Activated CD4-positive, alpha-beta T cell treated with anti-CD3 and anti-CD28 coated beads for 36 hours (primary cell): ENCODE measurements at regions not wholly inside any gene's neighbourhood (a gene's known extent, or its start where the extent isn't known, plus 50 kb on each side); places are given as distances from the start of the nearest gene placed in this dataset.

Experiments
- ATAC-seq: fragments of 200-7000 bp; cut with Tn5 transposase; one replicate; pipeline ENCODE4 v1.10.0; 2021; ENCODE audit warnings: mild to moderate bottlenecking, moderate library complexity
- CTCF ChIA-PET: fragments of 350-600 bp; sonication (Branson Sonifier 250); formaldehyde crosslinking; loops from one replicate; lab custom pipeline; 2021; ENCODE audit warnings: antibody characterized with exemption; lab: Charles Lee
- POLR2A ChIA-PET: fragments of 350-600 bp; sonication (Branson Sonifier 250); formaldehyde crosslinking; loops from one replicate; lab custom pipeline; 2021; ENCODE audit warnings: antibody characterized with exemption, inconsistent platforms; lab: Charles Lee
- DNase-seq: peaks from one replicate; pipeline ENCODE4 v3.0.0-alpha.2; 2020
- H3K27ac Mint-ChIP-seq: one replicate; pipeline ENCODE4 v1.8.0; 2021; ENCODE audit warnings: mixed read lengths
- H3K27me3 Mint-ChIP-seq: one replicate; pipeline ENCODE4 v1.8.0; 2021; ENCODE audit warnings: mixed read lengths
- H3K36me3 Mint-ChIP-seq: one replicate; pipeline ENCODE4 v1.8.0; 2021; ENCODE audit warnings: low read depth, mixed read lengths
- H3K4me1 Mint-ChIP-seq: one replicate; pipeline ENCODE4 v1.8.0; 2021; ENCODE audit warnings: mixed read lengths
- H3K4me3 Mint-ChIP-seq: one replicate; pipeline ENCODE4 v1.8.0; 2021; ENCODE audit warnings: mild to moderate bottlenecking, moderate library complexity, mixed read lengths
- H3K9me3 Mint-ChIP-seq: one replicate; pipeline ENCODE4 v1.8.0; 2021; ENCODE audit warnings: low read depth, mixed read lengths
- intact Hi-C, 2 experiments: fragments of 100-400 bp; cut with DNase I in 1 of 2; cut with micrococcal nuclease in 1 of 2; formaldehyde crosslinking; loops; one replicate each; pipeline versions ENCODE4 v1.14.2 to v1.15.1; 2022 to 2024; cut with DNase I, micrococcal nuclease

DNA sequence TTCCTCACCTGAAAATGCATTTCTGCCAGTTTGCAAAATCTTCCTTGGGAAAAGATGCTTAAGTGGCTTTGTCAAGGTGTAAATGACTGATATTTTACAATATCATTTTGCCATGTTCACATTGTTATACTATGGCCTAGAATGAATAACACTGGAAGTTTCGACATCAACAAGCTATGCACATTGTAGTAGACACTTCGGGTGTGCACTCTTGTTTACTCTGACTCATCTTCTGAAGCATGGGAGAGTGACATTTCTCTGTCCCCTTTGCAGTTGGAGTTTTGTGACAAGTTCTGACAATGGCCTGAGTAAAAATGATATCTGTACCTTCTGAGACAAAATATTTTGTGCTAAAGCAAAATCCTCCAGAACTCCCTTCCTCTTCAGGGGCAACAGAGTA, 567.0 kb upstream of the RGMA start:
- Mint-ChIP-seq H3K27me3 (peaks cover 2% of the 10 kb centered on the region), H3K9me3 (no peaks in the 10 kb centered on the region), H3K36me3 (no peaks in the 10 kb centered on the region), H3K4me1 (no peaks in the 10 kb centered on the region), H3K4me3 (no peak overlapping the region), H3K27ac (no peak overlapping the region)
- intact Hi-C loops: no loop called here
- ChIA-PET POLR2A (no interaction called here), CTCF (no interaction called here)
- DNase-seq (no peak), ATAC-seq (no peak)

DNA sequence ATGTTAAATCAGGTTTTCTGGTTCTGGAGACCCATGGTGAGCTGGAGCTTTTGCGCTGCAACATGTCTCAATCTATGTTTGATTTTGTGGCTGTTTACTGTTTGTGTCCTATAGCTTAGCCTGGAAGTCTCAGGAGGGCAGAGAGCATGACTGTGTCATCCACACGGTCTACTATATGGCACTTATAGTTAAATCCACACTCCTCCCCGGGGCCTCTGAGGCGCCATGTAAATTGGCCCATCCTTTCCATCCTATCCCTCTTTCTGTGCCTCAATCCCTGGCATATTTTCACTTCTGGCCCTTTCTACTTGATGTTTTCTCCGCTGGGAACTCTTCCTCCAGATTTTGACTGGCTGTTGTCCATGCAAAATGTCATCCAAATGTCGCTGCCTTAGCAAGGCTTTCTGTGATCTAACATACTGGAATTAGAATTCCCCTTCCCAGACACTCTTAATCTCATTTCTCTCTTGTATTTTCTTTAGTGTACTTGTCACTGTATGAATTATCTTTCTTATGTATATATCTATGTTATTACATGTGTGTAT, 560.8 kb upstream of the RGMA start:
- ChIA-PET CTCF (interaction anchor here (0.6 kb wide), 1 partner anchor 15 kb away, joined by 3 read pairs; no protein-coding TSS in a partner anchor), POLR2A (no interaction called here)
- no peak for ATAC-seq
- intact Hi-C loops: no loop called here
- no peak overlapping the region for H3K4me3 Mint-ChIP-seq
- H3K27me3 Mint-ChIP-seq: peaks cover 2% of the 10 kb centered on the region
- DNase-seq: no peak
- no peak overlapping the region for H3K27ac Mint-ChIP-seq
- no peaks in the 10 kb centered on the region for H3K4me1 Mint-ChIP-seq
- H3K9me3 Mint-ChIP-seq: no peaks in the 10 kb centered on the region
- H3K36me3 Mint-ChIP-seq: no peaks in the 10 kb centered on the region

DNA sequence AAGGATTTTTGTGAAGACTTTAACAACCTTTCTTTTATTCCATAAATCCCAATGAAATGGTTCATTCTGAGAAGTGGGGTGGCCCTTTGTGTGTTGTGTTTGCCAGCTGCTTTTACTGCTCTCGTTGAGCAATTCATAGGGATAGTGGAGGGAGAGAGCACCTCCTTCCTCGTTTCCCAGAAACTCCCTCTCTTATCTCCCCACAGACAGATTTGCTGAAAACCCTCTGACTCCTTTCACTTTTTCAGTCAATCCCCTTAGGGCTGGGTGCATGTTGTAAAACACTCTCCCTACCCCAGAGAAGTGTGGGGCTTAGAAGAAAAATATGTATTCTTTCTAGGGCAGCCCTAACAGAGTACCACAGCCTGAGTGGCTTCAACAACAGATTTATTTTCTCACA, 557.2 kb upstream of the RGMA start:
- POLR2A ChIA-PET: no interaction called here
- Mint-ChIP-seq H3K4me1 (no peaks in the 10 kb centered on the region), H3K9me3 (no peaks in the 10 kb centered on the region), H3K36me3 (no peaks in the 10 kb centered on the region), H3K27me3 (peaks cover 4% of the 10 kb centered on the region), H3K4me3 (no peak overlapping the region), H3K27ac (no peak overlapping the region)
- CTCF ChIA-PET: no interaction called here
- ATAC-seq (no peak), DNase-seq (no peak)
- intact Hi-C loops: no loop called here

DNA sequence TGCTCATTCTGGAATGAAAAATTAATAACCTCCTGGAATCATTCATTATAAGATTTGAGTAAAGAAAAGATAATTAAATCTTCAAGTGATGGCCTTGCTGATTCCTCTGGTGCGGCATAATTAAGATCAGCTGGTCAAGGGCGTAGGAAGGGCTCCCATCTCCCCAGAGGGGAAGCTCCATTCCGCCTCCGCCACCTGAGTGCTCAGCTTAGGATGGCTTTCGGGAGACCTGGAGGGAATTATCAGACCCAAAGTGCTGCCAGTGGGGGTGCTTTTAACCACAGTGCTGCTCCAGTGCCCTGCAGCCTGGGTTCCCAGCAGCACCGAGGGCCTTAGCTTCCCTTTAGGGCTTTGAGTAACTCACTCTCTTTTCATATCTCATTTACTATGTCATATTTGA, 556.6 kb upstream of the RGMA start:
- Mint-ChIP-seq H3K9me3 (no peaks in the 10 kb centered on the region), H3K27me3 (peaks cover 6% of the 10 kb centered on the region), H3K36me3 (no peaks in the 10 kb centered on the region), H3K27ac (no peak overlapping the region), H3K4me3 (no peak overlapping the region), H3K4me1 (no peaks in the 10 kb centered on the region)
- ChIA-PET POLR2A (no interaction called here), CTCF (no interaction called here)
- intact Hi-C loops: no loop called here
- ATAC-seq (no peak), DNase-seq (no peak)

DNA sequence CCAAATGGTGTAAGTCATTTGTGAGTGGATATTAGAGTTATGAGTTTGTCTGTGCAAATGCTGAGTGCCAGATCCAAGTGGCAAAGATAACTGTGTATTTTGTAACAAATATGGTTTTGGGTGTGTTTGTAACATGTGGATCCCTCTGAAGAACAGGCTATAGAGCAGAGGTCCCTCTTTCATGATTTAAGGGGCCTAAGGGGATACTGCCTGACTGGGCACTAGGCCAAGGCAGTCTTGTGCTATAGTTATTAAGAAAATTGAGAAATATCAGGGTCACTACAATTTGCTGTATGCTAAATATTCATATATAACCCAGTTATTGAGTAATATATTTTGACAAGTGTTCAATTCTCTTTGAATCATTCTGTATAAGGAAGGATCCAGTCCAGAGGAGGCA, 555.6 kb upstream of the RGMA start:
- H3K36me3 Mint-ChIP-seq: no peaks in the 10 kb centered on the region

DNA sequence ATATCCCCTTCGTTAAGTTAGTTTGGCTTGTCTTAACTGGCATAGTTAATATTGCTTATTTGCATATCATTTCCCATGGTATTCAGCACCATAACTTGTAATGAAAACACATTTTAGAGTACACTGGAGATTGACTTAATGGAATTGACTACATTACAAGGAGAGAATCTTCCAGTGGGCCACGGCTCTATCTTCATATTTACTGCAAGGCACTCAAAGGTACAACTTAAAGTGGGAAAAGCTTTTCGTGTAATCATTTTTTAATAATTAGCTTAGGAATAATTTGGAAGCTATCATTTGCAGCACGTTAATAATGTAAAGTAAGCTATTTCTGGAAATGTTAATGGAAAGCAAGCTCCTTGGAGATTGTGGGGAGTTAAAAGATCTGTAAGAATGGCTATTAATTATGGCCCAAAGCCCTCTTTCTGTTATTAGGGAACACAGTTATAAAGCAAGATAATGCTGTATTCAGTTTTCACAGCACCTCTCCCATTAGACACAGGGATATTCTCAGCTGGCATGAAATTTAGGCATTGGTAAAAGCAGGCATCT, 551.5 kb upstream of the RGMA start:
- no peak for ATAC-seq
- no peaks in the 10 kb centered on the region for H3K9me3 Mint-ChIP-seq
- no peak for DNase-seq
- ChIA-PET CTCF (interaction anchor here (1.2 kb wide), 1 partner anchor 342 kb away, joined by 3 read pairs; no protein-coding TSS in a partner anchor), POLR2A (no interaction called here)
- intact Hi-C loops: no loop called here
- no peaks in the 10 kb centered on the region for H3K36me3 Mint-ChIP-seq
- H3K27ac Mint-ChIP-seq: no peak overlapping the region
- no peak overlapping the region for H3K4me3 Mint-ChIP-seq
- no peaks in the 10 kb centered on the region for H3K4me1 Mint-ChIP-seq
- H3K27me3 Mint-ChIP-seq: peaks cover 6% of the 10 kb centered on the region

More for the DNA sequence above, 555.6 kb upstream of the RGMA start:
- no peak for DNase-seq
- Mint-ChIP-seq H3K27me3 (peaks cover 5% of the 10 kb centered on the region), H3K27ac (no peak overlapping the region), H3K4me1 (no peaks in the 10 kb centered on the region), H3K9me3 (no peaks in the 10 kb centered on the region), H3K4me3 (no peak overlapping the region)
- ChIA-PET CTCF (no interaction called here), POLR2A (no interaction called here)
- intact Hi-C loops: no loop called here
- no peak for ATAC-seq

DNA sequence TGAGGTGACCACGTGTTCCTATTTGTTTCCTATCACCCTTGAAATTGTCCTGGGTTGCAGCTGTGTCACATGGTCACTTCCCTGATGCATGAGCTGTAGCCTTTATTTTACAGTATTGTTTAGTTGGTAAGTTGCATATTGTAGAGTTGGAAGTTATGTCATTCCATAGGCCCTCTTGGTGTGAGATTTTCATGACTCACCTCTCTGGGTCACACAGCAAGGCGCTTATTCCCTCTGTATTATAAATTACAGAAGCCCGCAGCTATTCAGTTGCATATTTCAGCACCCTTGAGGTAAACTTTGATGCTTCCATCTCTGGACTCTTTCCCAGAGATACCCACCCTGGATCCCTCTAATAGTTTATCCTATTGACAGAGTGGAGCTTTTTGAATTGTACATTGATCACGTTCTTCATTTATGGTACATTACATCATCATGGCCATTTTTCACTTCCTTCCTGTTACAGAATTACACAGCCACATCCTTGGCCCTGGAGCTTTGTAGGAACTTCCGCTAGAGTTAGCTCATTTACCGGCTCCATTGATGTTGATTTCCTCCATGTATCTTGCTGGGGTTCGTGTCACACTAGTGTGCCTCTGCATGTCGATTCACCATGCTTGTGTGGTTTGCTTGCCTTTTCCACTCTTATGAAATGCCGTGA, 543.1 kb upstream of the RGMA start:
- Mint-ChIP-seq H3K27ac (no peak overlapping the region), H3K9me3 (peaks cover 2% of the 10 kb centered on the region), H3K27me3 (no peaks in the 10 kb centered on the region), H3K36me3 (no peaks in the 10 kb centered on the region), H3K4me1 (no peaks in the 10 kb centered on the region), H3K4me3 (no peak overlapping the region)
- DNase-seq: no peak
- CTCF ChIA-PET: interaction anchor here (0.7 kb wide), 1 partner anchor 602 kb away, joined by 4 read pairs; no protein-coding TSS in a partner anchor
- intact Hi-C loops: no loop called here
- ATAC-seq: no peak
- POLR2A ChIA-PET: no interaction called here

DNA sequence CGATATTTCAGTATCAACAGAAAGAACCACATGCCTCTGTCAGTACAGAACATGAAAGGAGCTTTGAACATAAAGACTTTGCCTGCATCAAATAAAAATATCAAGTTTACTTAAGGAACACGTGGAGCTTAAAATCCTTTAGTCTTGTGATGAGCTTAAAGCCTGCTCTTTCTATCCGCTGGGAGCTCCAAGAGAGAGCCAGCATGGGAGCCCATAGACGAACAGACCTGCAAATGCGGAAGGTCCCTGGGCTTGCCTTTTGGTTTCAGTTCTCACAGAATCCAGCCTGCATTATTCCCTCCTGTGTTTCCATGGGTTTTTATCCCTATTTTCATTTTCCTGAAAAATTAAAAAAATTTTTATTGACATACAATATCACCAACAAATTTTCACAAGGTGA, 530.6 kb upstream of the RGMA start:
- DNase-seq: no peak
- CTCF ChIA-PET: interaction anchor here (0.6 to 1.2 kb wide), 4 partner anchors 8 to 605 kb away, joined by 3 to 4 read pairs (median 3); no protein-coding TSS in a partner anchor
- POLR2A ChIA-PET: no interaction called here
- Mint-ChIP-seq H3K27me3 (peaks cover 2% of the 10 kb centered on the region), H3K27ac (no peak overlapping the region), H3K36me3 (no peaks in the 10 kb centered on the region), H3K4me1 (no peaks in the 10 kb centered on the region), H3K4me3 (no peak overlapping the region), H3K9me3 (no peaks in the 10 kb centered on the region)
- ATAC-seq: no peak
- intact Hi-C loops: no loop called here

DNA sequence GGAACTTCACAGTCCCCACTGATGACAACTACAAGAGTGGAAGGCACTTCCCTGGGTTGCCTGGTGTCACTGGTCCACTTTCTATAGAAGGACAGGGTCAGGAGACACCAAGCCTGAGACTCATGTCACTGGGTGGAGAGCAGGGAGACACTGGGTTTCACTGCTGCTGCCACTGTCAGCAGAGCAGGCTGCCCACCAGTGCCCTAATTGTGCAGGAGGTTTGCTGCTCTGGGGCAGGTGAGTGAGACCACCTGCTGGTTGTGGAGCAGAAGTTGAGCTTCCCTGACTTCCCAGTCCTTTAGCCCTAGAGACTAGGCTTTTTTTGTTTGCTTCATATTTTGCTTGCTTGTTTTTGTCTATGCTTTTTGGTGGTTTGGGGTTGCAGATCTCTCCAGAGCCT, 528.4 kb upstream of the RGMA start:
- intact Hi-C loops: no loop called here
- ChIA-PET POLR2A (no interaction called here), CTCF (interaction anchor here (0.9 kb wide), 1 partner anchor 530 kb away, joined by 3 read pairs; no protein-coding TSS in a partner anchor)
- no peak for ATAC-seq
- Mint-ChIP-seq H3K4me3 (no peak overlapping the region), H3K36me3 (no peaks in the 10 kb centered on the region), H3K9me3 (no peaks in the 10 kb centered on the region), H3K27ac (no peak overlapping the region), H3K4me1 (no peaks in the 10 kb centered on the region), H3K27me3 (peaks cover 4% of the 10 kb centered on the region)
- peak; percentile 4 for DNase-seq

DNA sequence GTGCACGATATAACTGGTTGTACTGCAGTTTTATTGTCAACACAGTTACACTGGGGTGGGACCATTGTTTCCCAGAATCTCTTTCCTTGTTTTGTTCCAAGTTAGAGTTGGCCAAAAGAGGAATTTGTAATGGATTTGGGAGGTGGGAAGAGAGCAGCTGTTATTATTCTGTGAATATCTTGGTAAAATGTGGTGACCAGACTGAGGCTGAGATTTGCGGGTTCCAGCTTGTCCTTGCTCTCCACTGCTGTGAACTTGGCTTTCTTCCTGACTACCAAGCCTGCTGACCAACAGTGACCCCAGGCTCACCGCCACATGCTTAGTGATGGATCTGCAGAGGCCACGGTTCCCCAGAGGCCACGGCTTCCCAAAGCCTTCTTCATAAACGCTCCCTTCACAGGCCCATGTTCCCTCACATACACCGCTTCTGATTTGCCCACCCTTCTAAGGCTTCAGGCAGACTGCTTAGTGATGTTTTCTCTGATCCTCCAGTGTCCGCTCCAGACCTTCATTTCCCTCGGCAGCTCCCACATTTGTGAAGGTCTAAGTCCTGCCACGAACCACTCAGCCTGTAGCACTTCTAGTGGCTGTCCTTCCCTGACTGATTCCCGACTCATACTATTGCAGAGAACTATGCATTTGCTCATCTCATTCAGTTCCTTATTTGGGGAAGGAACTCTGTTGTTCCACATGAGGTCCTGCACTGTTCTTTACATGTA, 525.5 kb upstream of the RGMA start:
- H3K27me3 Mint-ChIP-seq: peaks cover 4% of the 10 kb centered on the region
- ChIA-PET CTCF (no interaction called here), POLR2A (no interaction called here)
- no peak for ATAC-seq
- H3K36me3 Mint-ChIP-seq: no peaks in the 10 kb centered on the region
- DNase-seq: no peak
- intact Hi-C loops: no loop called here
- H3K4me3 Mint-ChIP-seq: no peak overlapping the region
- H3K9me3 Mint-ChIP-seq: no peaks in the 10 kb centered on the region
- no peaks in the 10 kb centered on the region for H3K4me1 Mint-ChIP-seq
- no peak overlapping the region for H3K27ac Mint-ChIP-seq

DNA sequence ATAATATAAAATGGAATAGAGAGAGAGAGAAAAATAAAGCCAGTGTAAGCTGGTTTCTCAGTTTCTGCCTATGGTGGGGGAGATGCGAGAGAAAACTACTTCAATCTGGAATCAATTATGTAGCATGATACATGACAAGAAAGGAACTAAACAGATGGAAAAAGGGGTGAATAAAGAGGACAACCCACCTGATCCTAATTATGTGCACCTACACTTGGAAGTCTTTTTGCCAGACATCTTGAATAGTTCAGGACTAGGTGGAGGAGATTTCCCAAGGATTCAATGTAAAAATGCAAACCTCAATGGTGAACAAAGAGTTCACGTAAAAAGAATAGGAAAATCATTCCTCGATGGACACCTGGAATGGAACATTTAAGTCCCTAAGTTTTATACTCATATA, 524.4 kb upstream of the RGMA start:
- no peaks in the 10 kb centered on the region for H3K4me1 Mint-ChIP-seq
- POLR2A ChIA-PET: no interaction called here
- H3K4me3 Mint-ChIP-seq: no peak overlapping the region
- H3K9me3 Mint-ChIP-seq: no peaks in the 10 kb centered on the region
- DNase-seq (no peak), ATAC-seq (no peak)
- H3K27ac Mint-ChIP-seq: no peak overlapping the region
- intact Hi-C loops: no loop called here
- H3K36me3 Mint-ChIP-seq: no peaks in the 10 kb centered on the region
- peaks cover 4% of the 10 kb centered on the region for H3K27me3 Mint-ChIP-seq
- CTCF ChIA-PET: no interaction called here

DNA sequence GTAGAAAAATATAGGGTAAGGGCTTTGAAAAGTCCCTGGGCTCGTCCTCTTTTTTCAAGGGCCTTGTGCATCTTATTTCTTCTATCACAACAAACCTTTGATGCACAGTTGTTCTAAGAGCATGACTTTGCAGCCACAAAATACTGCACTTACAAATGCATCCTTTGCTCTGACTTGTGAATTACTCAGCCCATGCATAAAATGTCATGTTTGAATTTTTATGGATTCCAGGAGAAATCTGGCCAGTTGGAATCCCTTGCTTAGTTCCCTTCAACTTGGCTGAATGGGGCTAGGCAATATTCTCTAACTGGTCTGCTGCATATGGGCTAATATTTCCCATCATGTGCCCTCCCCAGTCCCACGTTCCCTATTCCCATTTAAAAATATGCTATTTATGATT, 523.9 kb upstream of the RGMA start:
- intact Hi-C loops: no loop called here
- no peaks in the 10 kb centered on the region for H3K9me3 Mint-ChIP-seq
- H3K4me1 Mint-ChIP-seq: no peaks in the 10 kb centered on the region
- POLR2A ChIA-PET: no interaction called here
- CTCF ChIA-PET: no interaction called here
- DNase-seq: no peak
- peaks cover 4% of the 10 kb centered on the region for H3K27me3 Mint-ChIP-seq
- ATAC-seq: no peak
- H3K27ac Mint-ChIP-seq: no peak overlapping the region
- no peaks in the 10 kb centered on the region for H3K36me3 Mint-ChIP-seq
- no peak overlapping the region for H3K4me3 Mint-ChIP-seq
